ENCODE measurements at regions not wholly inside any gene's neighbourhood (a gene's known extent, or its start where the extent isn't known, plus 50 kb on each side); places are given as distances from the start of the nearest gene placed in this dataset.

DNA sequence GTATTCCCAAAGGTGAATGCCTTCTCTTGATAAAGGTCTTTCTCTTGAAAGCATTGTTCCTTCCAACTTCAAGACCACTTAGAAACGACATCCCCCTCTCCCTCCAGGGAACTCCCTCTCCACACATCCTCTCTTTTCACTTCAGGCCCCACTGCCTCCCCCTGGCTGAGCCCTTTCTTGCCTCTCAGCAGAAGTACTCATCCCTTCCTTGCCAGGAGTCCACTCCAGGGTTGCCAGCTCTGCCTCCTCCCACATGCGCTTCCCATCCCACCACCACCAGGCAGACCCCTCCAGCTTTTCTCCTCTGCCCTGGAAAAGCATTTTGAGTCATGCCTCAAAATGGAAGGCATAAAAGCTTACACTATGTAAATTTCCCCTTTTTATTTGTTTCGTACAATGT, 126.3 kb upstream of the SALL3 start:
- no peak for TF ChIP-seq CTCF (IDR thresholded peaks at IDR 0.05; ENCODE audit: extremely low read depth, insufficient read depth, missing control alignments)
- DNase-seq (ENCODE audit: low spot score) = no peak

DNA sequence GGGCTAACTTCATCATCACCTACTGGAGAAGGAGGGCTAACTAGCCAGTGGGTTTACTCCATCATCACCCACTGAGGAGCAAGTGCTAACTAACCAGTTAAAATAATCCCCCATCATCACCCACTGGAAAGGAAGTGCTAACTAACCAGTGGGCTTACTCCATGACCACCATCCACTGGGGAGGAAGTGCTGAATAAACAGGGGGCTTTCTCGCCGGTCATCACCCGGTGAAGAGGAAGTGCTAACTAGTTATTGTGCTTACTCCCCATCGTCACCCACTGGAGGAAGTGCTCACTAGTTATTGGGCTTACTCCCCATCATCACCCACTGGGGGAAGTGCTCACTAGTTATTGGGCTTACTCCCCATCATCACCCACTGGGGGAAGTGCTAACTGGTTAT, 124.4 kb upstream of the SALL3 start:
- in situ Hi-C loops (cut with MboI; ENCODE audit: low pct_unique_long_range_greater_than_20kb, low sequenced_read_pairs, unreplicated experiment) = no loop called here
- no peak for DNase-seq (ENCODE audit: low spot score)
- TF ChIP-seq CTCF (IDR thresholded peaks at IDR 0.05; ENCODE audit: extremely low read depth, insufficient read depth, missing control alignments) = no peak

More for the DNA sequence above, 126.3 kb upstream of the SALL3 start:
- in situ Hi-C loops (cut with MboI; ENCODE audit: low pct_unique_long_range_greater_than_20kb, low sequenced_read_pairs, unreplicated experiment) = no loop called here

GRCh38 chr18:78856569-78857313, 122.9 kb upstream of the SALL3 start:
- TF ChIP-seq CTCF (IDR thresholded peaks at IDR 0.05; ENCODE audit: extremely low read depth, insufficient read depth, missing control alignments) = no peak
- no peak for DNase-seq (ENCODE audit: low spot score)
- in situ Hi-C loops (cut with MboI; ENCODE audit: low pct_unique_long_range_greater_than_20kb, low sequenced_read_pairs, unreplicated experiment) = no loop called here

DNA sequence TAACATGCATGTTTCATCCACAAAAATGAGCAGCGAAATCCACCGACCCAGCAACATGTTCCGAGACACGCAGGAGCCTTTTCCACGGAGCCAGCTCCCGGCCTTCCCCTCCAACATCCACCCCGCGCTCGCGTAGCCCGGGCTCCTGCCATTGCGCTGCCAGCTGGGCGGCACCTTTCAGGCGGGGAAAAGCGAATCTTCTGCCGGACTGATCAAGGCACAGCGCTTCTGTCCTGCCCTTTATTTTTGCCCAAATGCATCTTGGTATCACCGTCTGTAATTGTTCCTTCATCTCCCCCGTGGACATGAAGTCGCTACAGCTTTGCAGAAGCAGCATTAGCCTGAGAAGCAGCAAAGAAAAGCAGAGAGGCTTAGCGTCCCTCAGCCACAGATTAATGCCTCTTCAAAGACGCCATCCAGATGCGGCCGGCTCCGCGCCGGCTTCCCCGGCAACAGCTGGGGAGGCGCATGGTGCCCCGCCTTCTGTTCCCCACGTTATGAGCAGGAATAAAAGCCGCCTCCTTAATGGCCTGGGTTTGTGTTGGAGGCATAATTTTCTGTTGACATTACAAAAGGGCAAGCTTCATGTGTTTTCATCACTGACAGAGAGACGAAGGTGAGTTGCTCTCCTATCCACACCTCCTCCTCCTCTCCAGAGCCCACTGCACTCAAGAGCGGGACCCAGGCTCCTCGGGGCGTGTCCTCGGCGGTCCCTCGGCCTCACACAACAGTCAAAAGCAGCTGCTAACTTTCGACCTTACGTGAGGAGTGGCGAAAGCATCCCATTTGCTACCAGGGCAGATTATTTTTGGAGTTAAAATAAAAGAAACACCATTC, 122.1 kb upstream of the SALL3 start:
- no peak for DNase-seq (ENCODE audit: low spot score)
- TF ChIP-seq CTCF (IDR thresholded peaks at IDR 0.05; ENCODE audit: extremely low read depth, insufficient read depth, missing control alignments) = no peak
- in situ Hi-C loops (cut with MboI; ENCODE audit: low pct_unique_long_range_greater_than_20kb, low sequenced_read_pairs, unreplicated experiment) = no loop called here

DNA sequence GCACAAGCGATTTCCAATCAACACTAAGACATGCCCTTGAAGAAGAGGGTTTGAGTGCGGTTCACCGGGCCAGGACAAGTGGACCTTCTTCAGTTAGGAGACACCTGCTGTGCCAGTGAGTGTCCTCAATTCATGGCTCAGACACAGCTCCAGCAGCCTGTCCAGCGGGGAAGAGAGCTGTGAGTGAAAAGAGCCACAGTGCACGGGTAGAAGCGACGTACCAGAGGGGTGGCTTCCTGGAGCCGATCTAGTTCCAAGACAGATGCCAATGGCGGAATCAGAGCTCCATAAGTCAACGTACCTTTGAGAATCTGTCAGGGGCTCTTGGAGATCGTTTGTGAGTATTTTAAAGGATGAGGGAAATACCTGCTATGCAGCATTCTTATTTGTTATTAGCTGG, 119.9 kb upstream of the SALL3 start:
- no peak for TF ChIP-seq CTCF (IDR thresholded peaks at IDR 0.05; ENCODE audit: extremely low read depth, insufficient read depth, missing control alignments)
- in situ Hi-C loops (cut with MboI; ENCODE audit: low pct_unique_long_range_greater_than_20kb, low sequenced_read_pairs, unreplicated experiment) = no loop called here

DNA sequence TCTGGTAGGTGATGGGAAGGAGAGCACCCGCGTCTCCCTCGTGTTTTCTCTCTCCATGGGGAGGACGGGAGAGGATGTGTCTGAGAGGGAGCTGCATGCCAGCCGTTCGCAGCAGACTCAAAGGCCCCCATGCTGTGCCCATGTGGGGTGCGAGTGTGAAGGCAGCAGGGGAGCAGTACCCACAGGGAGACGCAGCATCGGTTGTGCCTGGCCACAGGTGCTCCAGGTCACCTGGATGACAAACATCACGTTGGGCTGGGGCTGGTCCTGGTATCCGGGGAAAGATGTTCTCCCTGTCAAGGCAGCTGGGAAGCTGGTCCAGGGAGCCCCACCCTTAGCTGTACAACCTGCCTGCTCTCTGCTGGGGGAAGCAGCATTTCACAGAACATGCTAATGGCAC, 119.5 kb upstream of the SALL3 start:
- no peak for DNase-seq (ENCODE audit: low spot score)
- TF ChIP-seq CTCF (IDR thresholded peaks at IDR 0.05; ENCODE audit: extremely low read depth, insufficient read depth, missing control alignments) = no peak
- in situ Hi-C loops (cut with MboI; ENCODE audit: low pct_unique_long_range_greater_than_20kb, low sequenced_read_pairs, unreplicated experiment) = no loop called here

More for the DNA sequence above, 119.9 kb upstream of the SALL3 start:
- no peak for DNase-seq (ENCODE audit: low spot score)
